ENCODE measurements at regions not wholly inside any gene's neighbourhood (a gene's known extent, or its start where the extent isn't known, plus 50 kb on each side); places are given as distances from the start of the nearest gene placed in this dataset.

DNA sequence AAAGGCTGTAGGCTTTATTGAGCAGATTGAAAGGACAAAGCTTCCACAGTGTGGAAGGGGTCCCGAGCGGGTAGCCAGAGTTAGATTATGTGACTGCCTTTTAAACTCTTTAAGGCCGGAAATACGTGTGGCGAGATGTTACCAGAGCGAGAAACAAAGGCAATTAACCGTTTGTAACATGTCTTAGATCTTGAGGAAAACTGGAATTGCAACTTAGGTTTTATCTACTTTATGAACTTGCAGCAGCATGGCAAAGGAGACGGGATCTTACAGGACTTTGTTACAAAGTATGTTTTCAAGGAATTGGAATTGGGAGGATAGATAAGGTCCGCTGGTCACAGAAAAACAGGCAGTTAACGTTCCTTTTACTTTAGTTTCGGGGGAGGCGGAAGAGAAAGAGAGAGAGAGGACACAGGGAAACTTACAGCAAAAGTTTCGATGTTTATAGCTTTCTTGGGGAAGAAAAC lies 594.7 kb upstream of the ADGRB3 start (continued):
- TF ChIP-seq, protein P1, sequence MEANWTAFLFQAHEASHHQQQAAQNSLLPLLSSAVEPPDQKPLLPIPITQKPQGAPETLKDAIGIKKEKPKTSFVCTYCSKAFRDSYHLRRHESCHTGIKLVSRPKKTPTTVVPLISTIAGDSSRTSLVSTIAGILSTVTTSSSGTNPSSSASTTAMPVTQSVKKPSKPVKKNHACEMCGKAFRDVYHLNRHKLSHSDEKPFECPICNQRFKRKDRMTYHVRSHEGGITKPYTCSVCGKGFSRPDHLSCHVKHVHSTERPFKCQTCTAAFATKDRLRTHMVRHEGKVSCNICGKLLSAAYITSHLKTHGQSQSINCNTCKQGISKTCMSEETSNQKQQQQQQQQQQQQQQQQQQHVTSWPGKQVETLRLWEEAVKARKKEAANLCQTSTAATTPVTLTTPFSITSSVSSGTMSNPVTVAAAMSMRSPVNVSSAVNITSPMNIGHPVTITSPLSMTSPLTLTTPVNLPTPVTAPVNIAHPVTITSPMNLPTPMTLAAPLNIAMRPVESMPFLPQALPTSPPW (CRISPR knock-in tag; IDR thresholded peaks at IDR 0.05), result peak; percentile 36; the same call in 1 of the 2 replicates
- TF ChIP-seq, protein P2, sequence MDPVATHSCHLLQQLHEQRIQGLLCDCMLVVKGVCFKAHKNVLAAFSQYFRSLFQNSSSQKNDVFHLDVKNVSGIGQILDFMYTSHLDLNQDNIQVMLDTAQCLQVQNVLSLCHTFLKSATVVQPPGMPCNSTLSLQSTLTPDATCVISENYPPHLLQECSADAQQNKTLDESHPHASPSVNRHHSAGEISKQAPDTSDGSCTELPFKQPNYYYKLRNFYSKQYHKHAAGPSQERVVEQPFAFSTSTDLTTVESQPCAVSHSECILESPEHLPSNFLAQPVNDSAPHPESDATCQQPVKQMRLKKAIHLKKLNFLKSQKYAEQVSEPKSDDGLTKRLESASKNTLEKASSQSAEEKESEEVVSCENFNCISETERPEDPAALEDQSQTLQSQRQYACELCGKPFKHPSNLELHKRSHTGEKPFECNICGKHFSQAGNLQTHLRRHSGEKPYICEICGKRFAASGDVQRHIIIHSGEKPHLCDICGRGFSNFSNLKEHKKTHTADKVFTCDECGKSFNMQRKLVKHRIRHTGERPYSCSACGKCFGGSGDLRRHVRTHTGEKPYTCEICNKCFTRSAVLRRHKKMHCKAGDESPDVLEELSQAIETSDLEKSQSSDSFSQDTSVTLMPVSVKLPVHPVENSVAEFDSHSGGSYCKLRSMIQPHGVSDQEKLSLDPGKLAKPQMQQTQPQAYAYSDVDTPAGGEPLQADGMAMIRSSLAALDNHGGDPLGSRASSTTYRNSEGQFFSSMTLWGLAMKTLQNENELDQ (CRISPR knock-in tag; IDR thresholded peaks at IDR 0.05; ENCODE audit: borderline replicate concordance), result no peak
- TF ChIP-seq ZNF232 (CRISPR knock-in tag; IDR thresholded peaks at IDR 0.05) (no peak), FOXJ2 (tag; IDR thresholded peaks at IDR 0.05) (no peak), CBX8 (IDR thresholded peaks at IDR 0.05; ENCODE audit: borderline replicate concordance, extremely low read depth, low read depth, low read length, poor library complexity, severe bottlenecking) (no peak), ZNF175 (CRISPR knock-in tag; IDR thresholded peaks at IDR 0.05; ENCODE audit: low read depth) (peak; percentile 68; the same call in 1 of the 2 replicates), TAF1 (IDR thresholded peaks at IDR 0.05; ENCODE audit: control insufficient read depth, extremely low read depth, insufficient read depth, low read length, severe bottlenecking) (peak; percentile 39), HDAC1 (IDR thresholded peaks at IDR 0.05) (no peak), RHOXF2B (CRISPR knock-in tag; conservative IDR thresholded peaks at IDR 0.05) (no peak), ZNF699 (CRISPR knock-in tag; IDR thresholded peaks at IDR 0.05; ENCODE audit: insufficient replicate concordance) (no peak), MCM2 (IDR thresholded peaks at IDR 0.05; ENCODE audit: low read depth) (no peak), HIVEP1 (CRISPR knock-in tag; IDR thresholded peaks at IDR 0.05) (no peak), SNIP1 (IDR thresholded peaks at IDR 0.05; ENCODE audit: low read depth) (no peak), ETV5 (CRISPR knock-in tag; IDR thresholded peaks at IDR 0.05; ENCODE audit: low read depth) (peak; percentile 68), SOX6 (IDR thresholded peaks at IDR 0.05) (peak; percentile 12; the same call in 1 of the 2 replicates), ERF (CRISPR knock-in tag; IDR thresholded peaks at IDR 0.05) (no peak), ZBED1 (IDR thresholded peaks at IDR 0.05) (no peak), PHF8 (IDR thresholded peaks at IDR 0.05; ENCODE audit: borderline replicate concordance, low read length) (peak; percentile 21; the same call in 1 of the 2 replicates), XRCC4 (IDR thresholded peaks at IDR 0.05; ENCODE audit: extremely low read depth, insufficient read depth, insufficient read length) (no peak), DEAF1 (CRISPR knock-in tag; IDR thresholded peaks at IDR 0.05) (no peak), ZNF133 (CRISPR knock-in tag; IDR thresholded peaks at IDR 0.05) (no peak), MTA1 (IDR thresholded peaks at IDR 0.05; ENCODE audit: borderline replicate concordance) (no peak), CREB5 (CRISPR knock-in tag; IDR thresholded peaks at IDR 0.05) (no peak), MTA2 (IDR thresholded peaks at IDR 0.05; ENCODE audit: low read depth) (no peak)

All from K562 (cell line).